Neural cell (in vitro differentiated cells): ENCODE measurements at regions not wholly inside any gene's neighbourhood (a gene's known extent, or its start where the extent isn't known, plus 50 kb on each side); places are given as distances from the start of the nearest gene placed in this dataset.
"Not testable (repeated sequence)": the region's sequence is repeated elsewhere in the genome, so short reads cannot be mapped to it uniquely, and the experiment has no call there.

Source experiments
- H2AFZ ChIP-seq: fragments of 200-600, 300-800 bp; sonication (generic), shearing (Covaris generic); 2 replicates; pipeline ENCODE4 v1.6.0; 2014; ENCODE audit warnings: low read depth, mild to moderate bottlenecking, antibody characterized with exemption, low read length, moderate library complexity
- H3F3A ChIP-seq: fragments of 200-600 bp; shearing (Covaris generic); 2 replicates; pipeline ENCODE4 v1.6.1; 2016; ENCODE audit warnings: mild to moderate bottlenecking, moderate library complexity, mixed read lengths, antibody characterized with exemption, low read length; ENCODE audit not compliant: insufficient read depth, poor library complexity, severe bottlenecking
- H3K27ac ChIP-seq: fragments of 200-600, 300-800 bp; sonication (generic), shearing (Covaris generic); 2 replicates; pipeline ENCODE4 v1.5.1; 2014; ENCODE audit warnings: mild to moderate bottlenecking, low read length, moderate library complexity
- H3K27me3 ChIP-seq: fragments of 300-800, 200-600 bp; sonication (generic), shearing (Covaris generic); 2 replicates; pipeline ENCODE4 v1.6.0; 2014; ENCODE audit warnings: mild to moderate bottlenecking, low read depth, low read length, moderate library complexity; ENCODE audit not compliant: insufficient read depth
- H3K36me3 ChIP-seq: fragments of 300-800, 200-600 bp; sonication (generic), shearing (Covaris generic); 2 replicates; pipeline ENCODE4 v1.5.1; 2014; ENCODE audit warnings: mild to moderate bottlenecking, antibody characterized with exemption, low read length, moderate library complexity; ENCODE audit not compliant: insufficient read depth
- H3K4me2 ChIP-seq: fragments of 300-800, 200-600 bp; sonication (generic), shearing (Covaris generic); 2 replicates; pipeline ENCODE4 v1.6.0; 2014; ENCODE audit warnings: mild to moderate bottlenecking, low read length
- H3K4me3 ChIP-seq: fragments of 300-800, 200-600 bp; sonication (generic), shearing (Covaris generic); 2 replicates; pipeline ENCODE4 v1.5.1; 2014; ENCODE audit warnings: mild to moderate bottlenecking, low read length, moderate library complexity
- H3K79me2 ChIP-seq: fragments of 200-600 bp; shearing (Covaris generic); replicated peaks from 2 replicates; pipeline ENCODE4 v1.6.0; 2014; ENCODE audit warnings: mild to moderate bottlenecking, low read length, moderate library complexity; ENCODE audit not compliant: insufficient read depth
- H3K9ac ChIP-seq: fragments of 300-800, 200-600 bp; sonication (generic), shearing (Covaris generic); 2 replicates; pipeline ENCODE4 v1.6.1; 2016; ENCODE audit warnings: mild to moderate bottlenecking, low read length, mixed read lengths
- H3K9me2 ChIP-seq: fragments of 200-600 bp; shearing (Covaris generic); 2 replicates; pipeline ENCODE4 v1.6.1; 2016; ENCODE audit warnings: mild to moderate bottlenecking, low read length, mixed read lengths; ENCODE audit not compliant: insufficient read depth
- H3K9me3 ChIP-seq: fragments of 200-600, 300-800 bp; sonication (generic), shearing (Covaris generic); 2 replicates; pipeline ENCODE4 v1.6.1; 2016; ENCODE audit warnings: mild to moderate bottlenecking, mixed run types, low read length, moderate library complexity, mixed read lengths
- H4K20me1 ChIP-seq: fragments of 200-600 bp; shearing (Covaris generic); 2 replicates; pipeline ENCODE4 v1.6.1; 2016; ENCODE audit warnings: mild to moderate bottlenecking, mixed run types; ENCODE audit not compliant: insufficient read depth
- CTCF ChIP-seq: fragments of 450-650 bp; IDR thresholded peaks from 2 replicates; pipeline ENCODE4 v1.5.1; 2014; ENCODE audit warnings: antibody characterized with exemption, mild to moderate bottlenecking, moderate library complexity; ENCODE audit not compliant: poor library complexity, severe bottlenecking
- EP300 ChIP-seq: fragments of 450-650 bp; conservative IDR thresholded peaks from 2 replicates; pipeline ENCODE4 v1.6.1; 2014; ENCODE audit warnings: antibody characterized with exemption, mild to moderate bottlenecking, moderate library complexity; ENCODE audit not compliant: poor library complexity, severe bottlenecking
- EZH2 ChIP-seq: fragments of 200-600, 300-800 bp; shearing (Covaris generic), sonication (generic); IDR thresholded peaks from 2 replicates; pipeline ENCODE4 v1.6.1; 2014; ENCODE audit warnings: antibody characterized with exemption, low read length, borderline replicate concordance, mild to moderate bottlenecking; ENCODE audit not compliant: insufficient read depth, poor library complexity, severe bottlenecking
- MXI1 ChIP-seq: fragments of 450-650 bp; conservative IDR thresholded peaks from 2 replicates; pipeline ENCODE4 v1.6.1; 2014; ENCODE audit warnings: antibody characterized with exemption, mild to moderate bottlenecking; ENCODE audit not compliant: poor library complexity, severe bottlenecking
- POLR2AphosphoS5 ChIP-seq: IDR thresholded peaks from 2 replicates; pipeline ENCODE4 v1.6.1; 2012
- RAD21 ChIP-seq: fragments of 450-650 bp; conservative IDR thresholded peaks from 2 replicates; pipeline ENCODE4 v1.6.1; 2014; ENCODE audit warnings: antibody characterized with exemption, mild to moderate bottlenecking, moderate library complexity
- SMC3 ChIP-seq: fragments of 450-650 bp; conservative IDR thresholded peaks from 2 replicates; pipeline ENCODE4 v1.6.1; 2014; ENCODE audit warnings: antibody characterized with exemption, mild to moderate bottlenecking, moderate library complexity; ENCODE audit not compliant: poor library complexity
- TAF1 ChIP-seq: IDR thresholded peaks from 2 replicates; pipeline ENCODE4 v1.6.1; 2012; ENCODE audit warnings: low read depth
- TF ChIP-seq, protein P1 (sequence below): IDR thresholded peaks from 2 replicates; pipeline ENCODE4 v1.6.1; 2012; ENCODE audit warnings: borderline replicate concordance

DNA sequence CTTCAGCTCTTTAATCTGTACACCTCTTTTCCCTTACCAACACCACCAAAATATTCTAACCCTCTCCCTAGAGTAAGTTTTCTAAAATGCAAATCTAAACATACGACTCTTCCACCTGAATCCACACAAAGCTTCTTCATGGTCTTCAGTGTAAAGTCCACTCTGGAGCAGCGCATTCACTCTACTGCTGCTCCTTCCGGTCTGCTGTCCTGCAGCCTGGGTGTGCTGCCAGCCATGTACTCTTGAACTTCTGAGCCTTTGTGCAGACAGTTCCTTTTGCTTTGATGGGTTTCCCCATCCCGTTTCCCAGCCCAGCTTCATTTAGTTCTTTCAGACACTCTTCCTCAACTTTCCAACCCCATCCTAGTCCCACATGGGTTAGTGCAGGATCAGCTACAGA lies 108.7 kb upstream of the SGK1 start:
- no peak overlapping the region for H2AFZ ChIP-seq
- H3F3A ChIP-seq = no peaks in the 10 kb centered on the region
- H3K4me3 ChIP-seq = no peak overlapping the region

DNA sequence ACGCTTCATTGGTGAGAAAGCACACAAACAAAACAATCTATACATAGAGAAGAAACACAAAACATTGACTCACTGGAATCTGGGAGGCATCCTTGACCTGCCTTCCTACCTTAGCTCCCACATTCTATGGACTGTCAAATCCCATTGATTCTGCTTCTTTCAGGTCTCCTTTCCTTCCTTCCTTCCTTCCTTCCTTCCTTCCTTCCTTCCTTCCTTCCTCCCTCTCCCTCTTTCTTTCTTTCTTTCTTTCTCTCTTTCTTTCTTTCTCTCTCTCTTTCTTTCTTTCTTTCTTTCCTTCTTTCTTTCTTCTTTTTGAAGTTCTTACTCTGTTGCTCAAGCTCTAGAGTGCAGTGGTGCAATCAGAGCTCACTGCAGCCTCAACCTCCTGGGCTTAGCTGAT lies 108.0 kb upstream of the SGK1 start:
- not testable (repeated sequence) for H3K4me2 ChIP-seq, H3K4me3 ChIP-seq, H4K20me1 ChIP-seq, H3K9me3 ChIP-seq, H3K9ac ChIP-seq, H3K27ac ChIP-seq, H3K9me2 ChIP-seq, H3K27me3 ChIP-seq, H3F3A ChIP-seq, H3K79me2 ChIP-seq, H3K36me3 ChIP-seq, H2AFZ ChIP-seq

More for the DNA sequence above, 108.7 kb upstream of the SGK1 start:
- Histone ChIP-seq H3K27me3 (no peaks in the 10 kb centered on the region), H3K36me3 (no peaks in the 10 kb centered on the region), H3K9ac (no peak overlapping the region), H3K27ac (no peak overlapping the region), H3K4me2 (no peak overlapping the region), H3K9me2 (no peaks in the 10 kb centered on the region), H3K79me2 (no peaks in the 10 kb centered on the region), H4K20me1 (no peaks in the 10 kb centered on the region), H3K9me3 (no peaks in the 10 kb centered on the region)
- TF ChIP-seq, protein P1, sequence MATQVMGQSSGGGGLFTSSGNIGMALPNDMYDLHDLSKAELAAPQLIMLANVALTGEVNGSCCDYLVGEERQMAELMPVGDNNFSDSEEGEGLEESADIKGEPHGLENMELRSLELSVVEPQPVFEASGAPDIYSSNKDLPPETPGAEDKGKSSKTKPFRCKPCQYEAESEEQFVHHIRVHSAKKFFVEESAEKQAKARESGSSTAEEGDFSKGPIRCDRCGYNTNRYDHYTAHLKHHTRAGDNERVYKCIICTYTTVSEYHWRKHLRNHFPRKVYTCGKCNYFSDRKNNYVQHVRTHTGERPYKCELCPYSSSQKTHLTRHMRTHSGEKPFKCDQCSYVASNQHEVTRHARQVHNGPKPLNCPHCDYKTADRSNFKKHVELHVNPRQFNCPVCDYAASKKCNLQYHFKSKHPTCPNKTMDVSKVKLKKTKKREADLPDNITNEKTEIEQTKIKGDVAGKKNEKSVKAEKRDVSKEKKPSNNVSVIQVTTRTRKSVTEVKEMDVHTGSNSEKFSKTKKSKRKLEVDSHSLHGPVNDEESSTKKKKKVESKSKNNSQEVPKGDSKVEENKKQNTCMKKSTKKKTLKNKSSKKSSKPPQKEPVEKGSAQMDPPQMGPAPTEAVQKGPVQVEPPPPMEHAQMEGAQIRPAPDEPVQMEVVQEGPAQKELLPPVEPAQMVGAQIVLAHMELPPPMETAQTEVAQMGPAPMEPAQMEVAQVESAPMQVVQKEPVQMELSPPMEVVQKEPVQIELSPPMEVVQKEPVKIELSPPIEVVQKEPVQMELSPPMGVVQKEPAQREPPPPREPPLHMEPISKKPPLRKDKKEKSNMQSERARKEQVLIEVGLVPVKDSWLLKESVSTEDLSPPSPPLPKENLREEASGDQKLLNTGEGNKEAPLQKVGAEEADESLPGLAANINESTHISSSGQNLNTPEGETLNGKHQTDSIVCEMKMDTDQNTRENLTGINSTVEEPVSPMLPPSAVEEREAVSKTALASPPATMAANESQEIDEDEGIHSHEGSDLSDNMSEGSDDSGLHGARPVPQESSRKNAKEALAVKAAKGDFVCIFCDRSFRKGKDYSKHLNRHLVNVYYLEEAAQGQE = no peak
- TF ChIP-seq EZH2 (no peak), POLR2AphosphoS5 (no peak), RAD21 (no peak), CTCF (no peak), EP300 (no peak), MXI1 (no peak), TAF1 (no peak), SMC3 (no peak)

DNA sequence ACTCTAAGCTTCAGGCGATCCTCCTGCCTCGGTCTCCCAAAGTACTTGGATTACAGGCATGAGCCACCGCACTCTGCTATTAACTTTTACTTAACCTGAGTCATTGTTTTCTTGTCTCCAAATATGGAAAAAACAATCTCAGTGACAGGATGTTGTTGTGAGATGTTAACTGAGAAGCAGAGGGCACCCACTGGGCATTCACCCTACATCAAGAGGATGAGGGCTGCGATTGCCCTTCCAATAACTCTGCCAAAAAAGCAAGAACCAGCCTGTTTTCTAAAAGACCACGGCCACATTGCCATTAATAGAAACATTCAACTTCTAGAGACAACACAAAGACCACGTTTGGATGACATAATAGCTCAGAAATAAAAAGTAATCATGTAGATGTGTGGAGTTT lies 107.6 kb upstream of the SGK1 start:
- TF ChIP-seq MXI1 = no peak
- TF ChIP-seq EP300 = no peak
- TF ChIP-seq SMC3 = no peak
- TF ChIP-seq EZH2 = no peak
- TF ChIP-seq, protein P1 = no peak
- no peak for TF ChIP-seq TAF1
- TF ChIP-seq POLR2AphosphoS5 = no peak
- TF ChIP-seq CTCF = no peak
- no peak for TF ChIP-seq RAD21
- Histone ChIP-seq H3K9me3 (no peaks in the 10 kb centered on the region), H3K9ac (no peak overlapping the region), H4K20me1 (no peaks in the 10 kb centered on the region), H3K27ac (no peak overlapping the region), H3K9me2 (no peaks in the 10 kb centered on the region), H3F3A (no peaks in the 10 kb centered on the region), H3K36me3 (no peaks in the 10 kb centered on the region), H3K4me2 (no peak overlapping the region), H3K4me3 (no peak overlapping the region), H3K79me2 (no peaks in the 10 kb centered on the region), H2AFZ (no peak overlapping the region), H3K27me3 (no peaks in the 10 kb centered on the region)
